ENCODE measurements at regions not wholly inside any gene's neighbourhood (a gene's known extent, or its start where the extent isn't known, plus 50 kb on each side); places are given as distances from the start of the nearest gene placed in this dataset.
A peak's percentile ranks its signal among the peaks of the same experiment; 100 is the strongest.

DNA sequence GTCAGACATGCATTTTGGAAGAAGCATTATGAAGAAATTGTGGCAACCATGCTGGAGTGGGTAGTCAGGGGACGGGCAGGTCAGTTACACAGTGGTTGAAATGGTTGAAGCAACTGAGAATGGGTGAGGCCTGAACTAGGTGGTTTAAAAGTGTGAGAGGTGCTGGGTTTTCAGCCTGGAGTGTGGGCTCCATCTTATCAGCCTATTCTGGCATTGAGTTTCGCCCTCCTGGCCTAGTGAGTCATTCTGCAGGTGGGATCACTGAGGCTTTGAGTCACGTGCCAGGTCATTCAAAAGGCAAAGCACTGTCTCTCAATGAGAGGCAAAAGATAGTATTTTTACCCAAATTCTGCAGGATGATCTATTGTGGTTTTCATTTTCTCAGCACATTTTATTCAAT is 181.9 kb upstream of the CHD6 start:
- no peak overlapping the region for H3K27ac Mint-ChIP-seq
- DNase-seq: no peak
- H3K27me3 Mint-ChIP-seq: peaks cover 4 to 24% (median 11%) of the 10 kb centered on the region in 5 donors
- no peak overlapping the region for H3K4me3 Mint-ChIP-seq
- ATAC-seq: no peak
- H3K4me1 Mint-ChIP-seq: no peaks in the 10 kb centered on the region
- H3K36me3 Mint-ChIP-seq: no peaks in the 10 kb centered on the region
- POLR2A ChIA-PET: no interaction called here
- H3K9me3 Mint-ChIP-seq: peaks cover 0 to 2% (median 0%) of the 10 kb centered on the region in 9 donors

DNA sequence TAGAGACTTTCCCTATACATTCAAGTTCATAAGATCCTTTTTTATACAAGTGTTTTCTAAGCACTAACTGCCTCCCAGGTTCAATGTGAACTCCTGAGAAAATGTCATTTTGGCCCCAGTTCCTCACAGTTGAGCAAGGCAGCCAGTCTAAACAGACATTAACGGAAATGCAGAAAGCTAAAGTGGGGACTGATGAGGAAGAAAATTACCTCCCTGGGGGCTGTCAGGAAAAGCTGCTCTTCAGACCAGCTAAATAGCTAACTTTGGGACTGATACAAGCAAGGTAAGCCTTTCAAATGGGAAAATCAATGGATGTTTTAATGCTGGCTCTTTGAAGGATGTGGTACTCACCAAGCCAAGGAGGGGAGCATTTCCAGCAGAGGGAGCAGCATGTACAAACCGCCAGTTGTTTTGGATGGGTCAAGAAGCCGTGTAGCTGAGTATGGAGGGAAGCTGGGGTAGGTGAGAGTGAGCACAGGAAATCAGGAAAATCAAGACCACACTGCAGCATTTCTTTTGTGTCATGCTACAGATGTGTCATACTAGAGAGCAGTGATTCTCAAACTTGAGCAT is 180.8 kb upstream of the CHD6 start:
- Mint-ChIP-seq H3K4me3 (no peak overlapping the region), H3K27me3 (peaks cover 4 to 32% (median 12%) of the 10 kb centered on the region in 5 donors), H3K36me3 (no peaks in the 10 kb centered on the region), H3K27ac (no peak overlapping the region), H3K9me3 (peaks cover 0 to 3% (median 0%) of the 10 kb centered on the region in 9 donors), H3K4me1 (no peaks in the 10 kb centered on the region)
- ATAC-seq (no peak), DNase-seq (no peak)
- POLR2A ChIA-PET: no interaction called here

DNA sequence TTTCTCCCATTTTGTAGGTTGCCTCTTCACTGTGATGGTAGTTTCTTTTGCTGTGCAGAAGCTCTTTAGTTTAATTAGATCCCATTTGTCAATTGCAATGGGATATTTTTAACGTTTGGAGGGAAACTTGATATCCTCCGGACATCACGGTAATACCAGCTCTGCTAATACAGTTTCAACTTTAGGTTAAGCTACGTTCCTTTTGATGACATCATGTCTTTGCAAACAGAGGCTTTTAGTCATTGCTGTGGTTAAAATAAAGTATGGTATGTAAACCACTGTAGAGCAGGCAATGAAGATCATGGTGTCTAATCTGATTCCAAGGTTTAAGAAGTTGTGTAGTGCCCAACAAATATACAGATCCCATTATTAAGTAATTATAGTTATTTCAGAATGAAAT is 168.0 kb upstream of the CHD6 start:
- ATAC-seq (no peak), DNase-seq (no peak)
- H3K9me3 Mint-ChIP-seq: peaks cover 0 to 11% (median 0%) of the 10 kb centered on the region in 9 donors
- no peak overlapping the region for H3K27ac Mint-ChIP-seq
- no peak overlapping the region for H3K4me3 Mint-ChIP-seq
- peaks cover 0 to 23% (median 8%) of the 10 kb centered on the region in 5 donors for H3K27me3 Mint-ChIP-seq
- H3K36me3 Mint-ChIP-seq: peaks cover 0 to 5% (median 0%) of the 10 kb centered on the region in 3 donors
- POLR2A ChIA-PET: no interaction called here
- no peaks in the 10 kb centered on the region for H3K4me1 Mint-ChIP-seq

DNA sequence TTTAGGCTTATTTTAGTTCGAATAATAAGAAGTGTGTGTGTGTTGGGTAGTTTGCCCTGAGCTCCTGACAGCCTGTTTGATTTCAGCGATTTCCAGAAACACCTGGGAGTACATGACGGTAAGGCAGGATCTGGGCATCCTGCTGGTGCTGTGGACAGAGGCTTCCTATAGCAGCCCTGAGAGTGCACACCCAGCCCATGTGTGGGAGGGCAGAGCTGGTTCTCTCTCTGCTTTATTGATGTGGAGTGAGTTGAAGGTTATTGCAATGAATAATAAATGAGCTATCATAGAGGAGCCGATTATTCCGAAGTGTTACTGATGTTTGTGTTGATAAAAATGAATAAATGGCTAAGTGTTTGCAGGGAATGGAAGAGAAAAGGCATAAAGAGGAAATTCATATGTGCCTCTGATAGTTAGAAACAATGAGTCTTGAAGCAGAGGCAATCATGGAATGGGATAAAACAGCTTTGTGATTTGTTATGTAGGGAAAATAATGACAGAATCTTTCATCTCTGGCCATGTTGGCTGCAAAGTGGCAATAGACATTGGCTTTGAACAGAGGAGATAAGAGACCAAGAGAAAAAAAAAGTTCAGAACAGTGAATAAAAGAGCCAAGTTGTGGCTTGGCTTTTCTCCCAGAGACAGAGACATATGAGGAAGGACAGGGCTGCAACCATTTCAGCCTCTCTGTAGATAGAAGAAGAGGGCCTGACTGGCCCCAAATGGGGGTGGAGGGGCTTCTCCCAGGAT is 166.2 kb upstream of the CHD6 start:
- POLR2A ChIA-PET: no interaction called here
- ATAC-seq (no peak), DNase-seq (no peak)
- H3K9me3 Mint-ChIP-seq: peaks cover 0 to 11% (median 0%) of the 10 kb centered on the region in 9 donors
- peaks cover 0 to 31% (median 5%) of the 10 kb centered on the region in 5 donors for H3K27me3 Mint-ChIP-seq
- H3K4me3 Mint-ChIP-seq: no peak overlapping the region
- peaks cover 0 to 5% (median 0%) of the 10 kb centered on the region in 3 donors for H3K36me3 Mint-ChIP-seq
- no peak overlapping the region for H3K27ac Mint-ChIP-seq
- no peaks in the 10 kb centered on the region for H3K4me1 Mint-ChIP-seq

DNA sequence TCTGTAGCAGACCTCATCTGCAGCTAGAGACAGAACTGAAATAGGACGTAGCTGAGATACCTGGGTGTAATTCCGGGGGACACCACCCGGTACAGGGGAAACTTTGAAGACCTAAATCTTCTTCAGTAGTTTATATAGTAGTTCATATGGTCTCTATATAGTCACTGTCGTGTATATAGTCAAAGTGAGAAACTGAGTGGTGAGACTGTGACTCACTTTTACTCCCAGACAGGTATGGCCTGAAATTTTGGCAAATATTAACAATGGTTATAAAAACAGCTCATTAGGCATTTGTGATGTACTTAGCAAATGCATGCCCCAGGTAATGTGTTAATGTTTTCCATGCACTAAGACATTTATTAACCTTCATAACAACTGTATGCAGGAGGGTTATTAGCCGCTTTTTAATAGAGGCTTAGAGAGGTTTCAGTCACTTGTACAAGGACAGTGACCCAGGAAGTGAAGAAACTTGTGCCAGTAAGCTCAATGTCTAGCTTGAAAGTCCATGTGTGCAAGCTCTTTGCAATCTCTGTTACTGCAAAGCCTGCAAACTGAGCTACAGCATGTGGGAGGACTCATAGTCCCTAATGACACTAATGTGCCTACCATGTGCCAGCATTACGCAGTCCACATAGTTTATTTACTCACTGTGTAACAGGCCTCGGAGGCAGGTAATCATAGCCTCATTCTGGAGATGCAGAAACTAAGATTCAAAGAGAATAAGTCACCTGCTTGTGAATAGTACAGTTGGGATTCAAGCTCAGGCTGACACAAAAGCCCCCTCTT is 165.4 kb upstream of the CHD6 start:
- Mint-ChIP-seq H3K4me3 (no peak overlapping the region), H3K4me1 (no peaks in the 10 kb centered on the region), H3K9me3 (peaks cover 0 to 11% (median 0%) of the 10 kb centered on the region in 9 donors), H3K36me3 (peaks cover 0 to 5% (median 0%) of the 10 kb centered on the region in 3 donors), H3K27ac (no peak overlapping the region), H3K27me3 (peaks cover 0 to 31% (median 12%) of the 10 kb centered on the region in 5 donors)
- POLR2A ChIA-PET: no interaction called here
- ATAC-seq (no peak), DNase-seq (no peak)

DNA sequence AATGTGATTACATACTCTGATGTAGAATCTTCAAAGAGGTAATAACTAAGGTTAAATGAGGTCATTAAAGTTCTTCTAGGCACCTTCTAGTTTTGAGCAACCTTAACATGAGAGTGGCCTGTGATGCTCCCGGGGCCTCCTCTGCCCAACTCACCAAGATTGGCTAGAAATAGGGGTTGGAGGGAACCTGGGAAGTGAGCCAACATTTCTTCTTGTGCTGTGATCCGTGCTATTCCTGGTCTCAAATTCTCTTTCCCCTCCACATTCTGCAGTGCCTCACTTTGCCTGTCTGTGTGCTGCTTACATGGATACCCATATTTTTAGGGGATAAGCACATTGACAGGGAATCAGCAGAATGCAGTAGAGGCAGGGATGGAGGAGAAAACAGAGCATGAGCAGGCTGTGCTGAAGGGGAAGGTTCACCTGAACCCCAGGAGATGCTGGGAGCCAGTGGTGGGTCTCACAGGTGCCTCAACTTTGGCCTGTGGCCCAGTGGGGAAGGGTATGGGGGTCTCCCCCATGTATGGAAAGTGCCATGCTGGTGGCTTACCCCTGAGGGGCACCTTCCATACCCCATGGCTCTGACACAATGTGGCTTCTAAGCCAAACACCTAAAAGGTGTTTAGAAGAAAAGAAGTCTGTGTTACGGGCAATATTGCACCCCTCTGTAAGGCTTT is 164.7 kb upstream of the CHD6 start:
- H3K4me1 Mint-ChIP-seq: no peaks in the 10 kb centered on the region
- ATAC-seq: no peak
- POLR2A ChIA-PET: no interaction called here
- peaks cover 0 to 35% (median 16%) of the 10 kb centered on the region in 5 donors for H3K27me3 Mint-ChIP-seq
- no peak overlapping the region for H3K27ac Mint-ChIP-seq
- H3K36me3 Mint-ChIP-seq: peaks cover 0 to 5% (median 0%) of the 10 kb centered on the region in 3 donors
- no peak overlapping the region for H3K4me3 Mint-ChIP-seq
- no peak for DNase-seq
- peaks cover 0 to 9% (median 0%) of the 10 kb centered on the region in 9 donors for H3K9me3 Mint-ChIP-seq

DNA sequence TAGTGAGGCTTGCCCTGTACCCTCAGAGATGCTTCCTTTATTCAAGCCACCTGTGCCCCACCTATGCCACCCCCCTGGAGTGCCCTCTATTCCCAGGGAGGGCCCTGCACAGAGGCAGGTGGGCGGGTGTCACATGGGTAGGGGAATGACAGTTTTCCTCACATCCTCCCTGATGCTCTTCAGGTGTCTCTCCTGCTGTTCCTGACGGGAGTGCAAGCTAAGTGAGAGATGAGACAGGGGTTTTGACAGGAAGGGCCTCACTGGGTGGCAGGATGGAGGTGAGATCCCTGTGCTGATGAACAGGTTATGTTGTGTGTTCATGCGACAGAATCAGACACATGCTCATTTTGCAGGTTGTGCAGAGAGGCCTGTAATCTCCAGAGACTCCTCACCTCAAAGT is 164.1 kb upstream of the CHD6 start:
- no peak for ATAC-seq
- no peaks in the 10 kb centered on the region for H3K4me1 Mint-ChIP-seq
- POLR2A ChIA-PET: no interaction called here
- no peak overlapping the region for H3K27ac Mint-ChIP-seq
- H3K4me3 Mint-ChIP-seq: no peak overlapping the region
- no peak for DNase-seq
- H3K27me3 Mint-ChIP-seq: peaks cover 0 to 41% (median 16%) of the 10 kb centered on the region in 5 donors
- peaks cover 0 to 5% (median 0%) of the 10 kb centered on the region in 3 donors for H3K36me3 Mint-ChIP-seq
- peaks cover 0 to 5% (median 0%) of the 10 kb centered on the region in 9 donors for H3K9me3 Mint-ChIP-seq

DNA sequence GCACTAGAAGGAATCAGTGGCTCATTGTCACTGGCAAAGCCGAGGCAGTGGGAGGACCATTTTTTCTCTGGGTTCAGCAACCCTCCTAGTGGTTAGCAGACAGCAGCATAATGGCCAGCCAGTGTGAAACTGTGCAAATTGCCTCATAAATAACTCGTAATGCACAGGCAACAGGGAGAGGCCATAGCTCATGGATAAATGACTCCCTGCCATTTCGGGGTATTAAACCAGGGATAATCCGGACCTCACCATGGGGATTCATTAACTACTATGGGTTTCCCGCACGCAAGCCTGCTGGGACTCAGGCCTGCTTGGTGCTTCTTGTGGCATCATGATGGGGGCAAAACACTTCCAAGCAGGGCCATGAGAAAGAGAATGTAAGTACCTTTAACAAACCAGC is 158.2 kb upstream of the CHD6 start:
- DNase-seq: no peak
- Mint-ChIP-seq H3K27me3 (peaks cover 2 to 46% (median 21%) of the 10 kb centered on the region in 5 donors), H3K9me3 (no peaks in the 10 kb centered on the region), H3K27ac (peak overlapping the region in 1 of 10 donors; percentile 50), H3K4me1 (no peaks in the 10 kb centered on the region), H3K4me3 (no peak overlapping the region), H3K36me3 (no peaks in the 10 kb centered on the region)
- no peak for ATAC-seq
- POLR2A ChIA-PET: no interaction called here

DNA sequence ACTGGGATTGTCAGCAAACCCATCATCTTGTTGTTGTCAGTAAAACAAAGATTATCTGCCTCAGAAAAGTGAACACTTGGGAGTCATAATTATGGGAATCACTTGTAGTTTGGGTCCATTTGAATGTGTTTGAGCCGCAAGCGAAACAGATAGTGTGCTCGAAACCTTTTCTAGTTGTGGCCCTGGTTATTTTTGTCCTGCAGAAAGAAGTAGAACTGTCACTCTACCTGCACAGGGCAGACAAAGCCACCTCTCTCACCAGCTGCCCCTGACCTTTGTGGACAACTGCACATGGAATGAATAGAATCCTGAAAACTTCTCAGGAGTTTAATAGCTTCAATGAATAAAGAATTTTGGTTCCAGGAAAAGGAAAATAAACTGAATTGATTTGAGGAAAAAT is 156.1 kb upstream of the CHD6 start:
- ATAC-seq: no peak
- Mint-ChIP-seq H3K4me3 (no peak overlapping the region), H3K9me3 (no peaks in the 10 kb centered on the region), H3K4me1 (no peaks in the 10 kb centered on the region), H3K27ac (no peak overlapping the region), H3K27me3 (peaks cover 4 to 50% (median 20%) of the 10 kb centered on the region in 5 donors), H3K36me3 (no peaks in the 10 kb centered on the region)
- POLR2A ChIA-PET: no interaction called here
- DNase-seq: no peak

DNA sequence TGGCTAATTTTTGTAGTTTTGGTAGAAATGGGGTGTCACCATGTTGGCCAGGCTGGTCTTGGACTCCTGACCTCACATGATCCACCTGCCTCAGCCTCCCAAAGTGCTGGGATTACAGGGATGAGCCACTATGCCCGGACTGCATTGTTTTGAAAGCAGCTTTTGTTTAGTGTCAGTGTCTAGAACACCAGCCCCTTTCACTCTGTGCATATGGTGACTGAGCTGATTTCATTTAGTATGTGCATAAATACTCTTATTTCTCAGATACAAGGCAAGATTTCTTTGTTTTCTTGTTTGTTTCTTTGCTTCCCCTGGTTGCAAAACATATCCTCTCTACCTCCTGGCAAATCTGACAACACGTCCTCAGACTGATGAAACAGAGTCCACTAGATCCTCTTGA is 152.8 kb upstream of the CHD6 start:
- DNase-seq (no peak), ATAC-seq (no peak)
- Mint-ChIP-seq H3K27me3 (peaks cover 4 to 51% (median 14%) of the 10 kb centered on the region in 5 donors), H3K4me1 (no peaks in the 10 kb centered on the region), H3K4me3 (no peak overlapping the region), H3K27ac (no peak overlapping the region), H3K36me3 (no peaks in the 10 kb centered on the region), H3K9me3 (peaks cover 0 to 8% (median 0%) of the 10 kb centered on the region in 9 donors)
- POLR2A ChIA-PET: no interaction called here

DNA sequence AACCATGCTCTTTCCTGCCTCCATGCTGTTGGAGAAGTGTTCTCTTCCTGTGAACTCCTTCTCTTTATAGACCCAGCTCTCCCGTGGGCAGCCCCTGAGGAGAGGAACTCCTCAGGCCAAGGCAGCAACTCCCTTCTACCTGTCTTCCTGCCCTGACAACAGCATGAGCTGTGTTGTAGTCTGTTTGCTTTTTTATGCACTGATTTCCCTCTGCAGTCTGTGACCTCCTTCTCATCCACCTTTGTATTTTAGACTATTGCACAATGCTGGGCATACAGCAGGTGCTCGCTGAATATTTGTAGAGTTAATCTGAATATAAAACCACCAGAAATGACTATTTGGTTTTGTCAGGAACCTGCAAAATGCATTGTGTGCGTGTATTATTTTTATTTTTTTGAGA is 152.2 kb upstream of the CHD6 start:
- peaks cover 0 to 8% (median 0%) of the 10 kb centered on the region in 9 donors for H3K9me3 Mint-ChIP-seq
- POLR2A ChIA-PET: no interaction called here
- no peaks in the 10 kb centered on the region for H3K36me3 Mint-ChIP-seq
- peaks cover 4 to 48% (median 14%) of the 10 kb centered on the region in 5 donors for H3K27me3 Mint-ChIP-seq
- DNase-seq (no peak), ATAC-seq (no peak)
- no peak overlapping the region for H3K27ac Mint-ChIP-seq
- no peak overlapping the region for H3K4me3 Mint-ChIP-seq
- no peaks in the 10 kb centered on the region for H3K4me1 Mint-ChIP-seq

DNA sequence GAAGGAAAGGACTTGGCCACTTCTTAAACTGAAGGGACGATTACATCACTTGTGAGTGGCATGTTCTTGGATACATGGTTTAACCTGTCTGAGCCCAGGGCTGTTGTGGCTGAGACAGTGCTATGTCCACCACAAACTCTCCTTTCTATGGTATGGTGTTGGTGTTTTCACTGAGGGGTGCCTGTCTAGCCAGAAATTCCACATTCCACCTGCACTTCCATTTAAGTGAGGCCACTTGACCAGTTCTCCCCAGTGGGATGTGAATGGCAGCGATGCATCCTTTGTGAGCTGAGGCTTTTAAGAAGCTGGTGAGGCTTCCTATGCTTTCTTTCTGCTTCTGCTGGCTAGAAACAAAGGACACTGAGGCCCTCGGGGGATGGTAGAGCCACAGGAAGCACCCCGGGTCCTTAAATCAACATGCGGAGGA is 151.4 kb upstream of the CHD6 start:
- H3K9me3 Mint-ChIP-seq: peaks cover 0 to 8% (median 0%) of the 10 kb centered on the region in 9 donors
- DNase-seq: no peak
- no peaks in the 10 kb centered on the region for H3K4me1 Mint-ChIP-seq
- H3K4me3 Mint-ChIP-seq: no peak overlapping the region
- H3K27ac Mint-ChIP-seq: no peak overlapping the region
- POLR2A ChIA-PET: no interaction called here
- ATAC-seq: no peak
- no peaks in the 10 kb centered on the region for H3K36me3 Mint-ChIP-seq
- peaks cover 4 to 41% (median 14%) of the 10 kb centered on the region in 5 donors for H3K27me3 Mint-ChIP-seq

Data from naive thymus-derived CD8-positive, alpha-beta T cell (primary cell).